ENCODE measurements at regions not wholly inside any gene's neighbourhood (a gene's known extent, or its start where the extent isn't known, plus 50 kb on each side); places are given as distances from the start of the nearest gene placed in this dataset.
"Not testable (repeated sequence)": the region's sequence is repeated elsewhere in the genome, so short reads cannot be mapped to it uniquely, and the experiment has no call there.

- no peak for TF ChIP-seq CTCF (conservative IDR thresholded peaks at IDR 0.05; ENCODE audit: low read length)
- H3K4me3 ChIP-seq (ENCODE audit: low read length), result no peak overlapping the region
- DNase-seq (ENCODE audit: low read depth), result no peak
These were observed 268.8 kb downstream of the ADGRD1 start for GRCh38 chr12:131222329-131223139.

- no peak for DNase-seq (ENCODE audit: low read depth)
- TF ChIP-seq CTCF (conservative IDR thresholded peaks at IDR 0.05; ENCODE audit: low read length), result no peak
- H3K4me3 ChIP-seq (ENCODE audit: low read length), result no peak overlapping the region
These were observed 269.6 kb downstream of the ADGRD1 start for GRCh38 chr12:131223171-131223761.

DNA sequence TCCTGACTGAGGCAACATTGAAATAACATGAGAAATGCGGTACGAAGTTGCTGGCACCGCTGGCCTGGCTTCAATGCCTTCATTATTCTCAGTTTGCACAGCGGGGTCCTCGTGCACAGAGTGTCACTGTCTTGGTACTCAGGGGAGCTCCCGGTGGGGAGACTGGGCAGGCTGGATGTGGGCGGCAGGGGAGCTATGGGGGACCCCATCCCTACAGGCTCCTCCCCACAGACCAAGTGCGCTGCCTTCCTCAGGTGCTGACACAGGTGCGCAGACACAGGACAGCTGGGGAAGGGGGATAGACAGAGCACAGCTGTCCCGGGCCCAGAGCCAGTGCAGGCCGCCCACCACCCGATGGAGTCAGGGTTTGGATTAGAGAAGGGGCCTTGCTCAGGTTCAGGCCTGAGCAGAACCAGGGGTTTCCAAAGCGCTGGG is 270.1 kb downstream of the ADGRD1 start:
- no peak overlapping the region for H3K4me3 ChIP-seq (ENCODE audit: low read length)
- DNase-seq (ENCODE audit: low read depth), result no peak
- no peak for TF ChIP-seq CTCF (conservative IDR thresholded peaks at IDR 0.05; ENCODE audit: low read length)

- not testable (repeated sequence) for DNase-seq (ENCODE audit: low read depth); H3K4me3 ChIP-seq (ENCODE audit: low read length)
These were observed 270.7 kb downstream of the ADGRD1 start for GRCh38 chr12:131224226-131225065.

DNA sequence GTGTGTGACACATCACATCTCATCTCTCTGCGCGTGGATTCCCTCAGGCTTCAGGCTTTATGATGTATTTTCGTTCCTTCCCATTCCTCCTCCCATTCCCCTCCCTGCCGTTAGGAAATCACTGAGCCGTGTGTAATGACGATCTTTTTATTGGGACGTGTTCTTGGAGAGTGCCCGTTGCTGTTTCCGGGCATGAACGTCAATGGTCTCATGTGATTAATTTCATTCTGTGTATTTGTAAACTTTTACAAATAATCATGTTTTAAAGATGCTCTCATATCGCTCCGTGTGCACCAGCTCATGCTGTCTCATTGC is 271.3 kb downstream of the ADGRD1 start:
- not testable (repeated sequence) for DNase-seq (ENCODE audit: low read depth)

GRCh38 chr12:131226345-131227265 is 272.9 kb downstream of the ADGRD1 start:
- TF ChIP-seq CTCF (conservative IDR thresholded peaks at IDR 0.05; ENCODE audit: low read length), result no peak
- H3K4me3 ChIP-seq (ENCODE audit: low read length), result no peak overlapping the region
- DNase-seq (ENCODE audit: low read depth), result no peak

More for the DNA sequence above, 271.3 kb downstream of the ADGRD1 start:
- not testable (repeated sequence) for H3K4me3 ChIP-seq (ENCODE audit: low read length)

- H3K4me3 ChIP-seq (ENCODE audit: low read length); DNase-seq (ENCODE audit: low read depth): not testable (repeated sequence)
These were observed 273.9 kb downstream of the ADGRD1 start for GRCh38 chr12:131227641-131228040.

- not testable (repeated sequence) for H3K4me3 ChIP-seq (ENCODE audit: low read length); DNase-seq (ENCODE audit: low read depth)
These were observed 275.3 kb downstream of the ADGRD1 start for GRCh38 chr12:131229079-131229425.

All from AG10803 (cell line).